K562 (cell line): ENCODE measurements at regions not wholly inside any gene's neighbourhood (a gene's known extent, or its start where the extent isn't known, plus 50 kb on each side); places are given as distances from the start of the nearest gene placed in this dataset.

Source experiments
- CBX2 ChIP-seq: fragments of 200-600 bp; sonication (generic); IDR thresholded peaks from one replicate; pipeline ENCODE4 v1.6.1; 2012; ENCODE audit warnings: mild to moderate bottlenecking, low read length, inconsistent platforms; ENCODE audit not compliant: insufficient read depth, poor library complexity, severe bottlenecking
- GATA2 ChIP-seq: sonication (generic); formaldehyde crosslinking; IDR thresholded peaks from 2 replicates; pipeline ENCODE4 v1.4.0; 2020; ENCODE audit warnings: mild to moderate bottlenecking, missing genetic modification reagents
- GATAD2B ChIP-seq: fragments of 450-650 bp; IDR thresholded peaks from 2 replicates; pipeline ENCODE4 v1.6.1; 2017; ENCODE audit warnings: mild to moderate bottlenecking, borderline replicate concordance
- POLR2AphosphoS5 ChIP-seq: IDR thresholded peaks from 2 replicates; pipeline ENCODE4 v1.6.1; 2011; ENCODE audit warnings: mild to moderate bottlenecking, low read depth, low read length, moderate library complexity; ENCODE audit not compliant: control insufficient read depth, insufficient read depth
- TF ChIP-seq, protein P1 (sequence below), 2 experiments: fragments of 450-650 bp; conservative IDR thresholded peaks; 2 replicates each; pipeline ENCODE4 v1.6.1; 2017; ENCODE audit warnings: mild to moderate bottlenecking in 2 of 2, moderate library complexity in 2 of 2
- TF ChIP-seq, protein P2 (sequence below), 3 experiments: IDR thresholded peaks in 2 of 3; conservative IDR thresholded peaks in 1 of 3; 2 replicates each; pipeline ENCODE4 v1.5.1; 2011 to 2012; ENCODE audit warnings: low read length in 3 of 3, mild to moderate bottlenecking in 3 of 3, control low read depth in 2 of 3, improper control_type of control experiment in 1 of 3, inconsistent platforms in 1 of 3, low read depth in 1 of 3, mixed read lengths in 1 of 3, moderate library complexity in 1 of 3; ENCODE audit not compliant: insufficient read depth in 2 of 3

DNA sequence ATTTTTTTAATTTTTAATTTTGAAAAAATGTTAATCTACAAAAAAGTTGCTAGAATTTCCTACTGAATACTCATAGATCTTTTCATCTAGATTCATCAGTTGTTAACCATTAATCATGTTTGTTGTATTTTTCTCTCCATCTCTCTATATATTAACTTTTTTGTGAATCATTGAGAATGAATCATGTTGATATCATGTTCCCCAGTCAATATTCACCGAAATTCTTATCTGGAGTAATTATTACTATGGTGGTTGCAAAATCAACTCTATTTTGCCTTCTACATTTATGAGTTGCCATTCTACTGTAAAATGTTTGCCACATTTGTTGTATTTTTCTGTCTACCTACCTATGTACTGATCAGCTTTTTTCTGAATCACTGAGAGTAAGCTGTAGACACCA is 154.0 kb downstream of the SPP2 start:
- TF ChIP-seq, protein P1, sequence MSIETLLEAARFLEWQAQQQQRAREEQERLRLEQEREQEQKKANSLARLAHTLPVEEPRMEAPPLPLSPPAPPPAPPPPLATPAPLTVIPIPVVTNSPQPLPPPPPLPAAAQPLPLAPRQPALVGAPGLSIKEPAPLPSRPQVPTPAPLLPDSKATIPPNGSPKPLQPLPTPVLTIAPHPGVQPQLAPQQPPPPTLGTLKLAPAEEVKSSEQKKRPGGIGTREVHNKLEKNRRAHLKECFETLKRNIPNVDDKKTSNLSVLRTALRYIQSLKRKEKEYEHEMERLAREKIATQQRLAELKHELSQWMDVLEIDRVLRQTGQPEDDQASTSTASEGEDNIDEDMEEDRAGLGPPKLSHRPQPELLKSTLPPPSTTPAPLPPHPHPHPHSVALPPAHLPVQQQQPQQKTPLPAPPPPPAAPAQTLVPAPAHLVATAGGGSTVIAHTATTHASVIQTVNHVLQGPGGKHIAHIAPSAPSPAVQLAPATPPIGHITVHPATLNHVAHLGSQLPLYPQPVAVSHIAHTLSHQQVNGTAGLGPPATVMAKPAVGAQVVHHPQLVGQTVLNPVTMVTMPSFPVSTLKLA (conservative IDR thresholded peaks at IDR 0.05) = no peak
- TF ChIP-seq POLR2AphosphoS5 (no peak), GATAD2B (no peak), GATA2 (no peak), CBX2 (no peak)
- TF ChIP-seq, protein P2, sequence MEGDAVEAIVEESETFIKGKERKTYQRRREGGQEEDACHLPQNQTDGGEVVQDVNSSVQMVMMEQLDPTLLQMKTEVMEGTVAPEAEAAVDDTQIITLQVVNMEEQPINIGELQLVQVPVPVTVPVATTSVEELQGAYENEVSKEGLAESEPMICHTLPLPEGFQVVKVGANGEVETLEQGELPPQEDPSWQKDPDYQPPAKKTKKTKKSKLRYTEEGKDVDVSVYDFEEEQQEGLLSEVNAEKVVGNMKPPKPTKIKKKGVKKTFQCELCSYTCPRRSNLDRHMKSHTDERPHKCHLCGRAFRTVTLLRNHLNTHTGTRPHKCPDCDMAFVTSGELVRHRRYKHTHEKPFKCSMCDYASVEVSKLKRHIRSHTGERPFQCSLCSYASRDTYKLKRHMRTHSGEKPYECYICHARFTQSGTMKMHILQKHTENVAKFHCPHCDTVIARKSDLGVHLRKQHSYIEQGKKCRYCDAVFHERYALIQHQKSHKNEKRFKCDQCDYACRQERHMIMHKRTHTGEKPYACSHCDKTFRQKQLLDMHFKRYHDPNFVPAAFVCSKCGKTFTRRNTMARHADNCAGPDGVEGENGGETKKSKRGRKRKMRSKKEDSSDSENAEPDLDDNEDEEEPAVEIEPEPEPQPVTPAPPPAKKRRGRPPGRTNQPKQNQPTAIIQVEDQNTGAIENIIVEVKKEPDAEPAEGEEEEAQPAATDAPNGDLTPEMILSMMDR (IDR thresholded peaks at IDR 0.05 in 2 of 3, conservative IDR thresholded peaks at IDR 0.05 in 1 of 3; ENCODE audit: insufficient read depth in 2 of 3, low read depth in 1 of 3, low read length in 3 of 3) = no peak
